HepG2 (cell line): ENCODE measurements at regions not wholly inside any gene's neighbourhood (a gene's known extent, or its start where the extent isn't known, plus 50 kb on each side); places are given as distances from the start of the nearest gene placed in this dataset.
A peak's percentile ranks its signal among the peaks of the same experiment; 100 is the strongest.

Experiments used
- GMEB2 ChIP-seq: IDR thresholded peaks from 2 replicates; pipeline ENCODE4 v1.6.1; 2016; ENCODE audit warnings: missing biosample characterization, missing genetic modification reagents, low read depth
- RBM22 ChIP-seq: fragments of 200-400 bp; formaldehyde crosslinking; optimal IDR thresholded peaks from 2 replicates; pipeline ENCODE3; 2017; ENCODE audit warnings: mild to moderate bottlenecking, low read length, moderate library complexity
- RFX5 ChIP-seq: IDR thresholded peaks from 2 replicates; pipeline ENCODE4 v1.6.1; 2011; ENCODE audit warnings: low read depth, low read length, improper control_type of control experiment
- THRA ChIP-seq: sonication (generic); formaldehyde crosslinking; IDR thresholded peaks from 2 replicates; pipeline ENCODE4 v1.4.0; 2020; ENCODE audit warnings: missing genetic modification reagents, borderline replicate concordance
- ZBTB39 ChIP-seq: sonication (generic); formaldehyde crosslinking; IDR thresholded peaks from 2 replicates; pipeline ENCODE4 v1.5.0; 2020; ENCODE audit warnings: missing genetic modification reagents
- ZBTB40 ChIP-seq, 2 experiments: fragments of 450-650 bp in 1 of 2; sonication (generic) in 1 of 2; formaldehyde crosslinking in 1 of 2; IDR thresholded peaks; 2 replicates each; pipeline versions ENCODE4 v1.6.1 to v1.8.0; 2016 to 2022; ENCODE audit warnings: antibody characterized with exemption in 1 of 2, mild to moderate bottlenecking in 1 of 2, missing genetic modification reagents in 1 of 2
- ZBTB8A ChIP-seq: sonication (generic); formaldehyde crosslinking; IDR thresholded peaks from 2 replicates; pipeline ENCODE4 v1.4.0; 2020; ENCODE audit warnings: mild to moderate bottlenecking, low read depth, missing genetic modification reagents, borderline replicate concordance
- ZC3H4 ChIP-seq: sonication (generic); formaldehyde crosslinking; IDR thresholded peaks from 2 replicates; pipeline ENCODE4 v1.4.0; 2020; ENCODE audit warnings: missing genetic modification reagents, borderline replicate concordance
- ZNF282 ChIP-seq: fragments of 450-650 bp; IDR thresholded peaks from 2 replicates; pipeline ENCODE4 v1.6.1; 2018; ENCODE audit not compliant: partially characterized antibody
- ZNF552 ChIP-seq: sonication (generic); formaldehyde crosslinking; IDR thresholded peaks from 2 replicates; pipeline ENCODE4 v1.9.0; 2022; ENCODE audit warnings: missing genetic modification reagents, mild to moderate bottlenecking, borderline replicate concordance
- ZNF564 ChIP-seq: sonication (generic); formaldehyde crosslinking; IDR thresholded peaks from 2 replicates; pipeline ENCODE4 v1.8.1; 2023; ENCODE audit warnings: mild to moderate bottlenecking, missing genetic modification reagents
- ZNF772 ChIP-seq: sonication (generic); formaldehyde crosslinking; IDR thresholded peaks from 2 replicates; pipeline ENCODE4 v1.5.0; 2020; ENCODE audit warnings: mild to moderate bottlenecking, missing genetic modification reagents
- ZNF816 ChIP-seq: sonication (generic); formaldehyde crosslinking; IDR thresholded peaks from 2 replicates; pipeline ENCODE4 v1.8.0; 2022; ENCODE audit warnings: missing genetic modification reagents, mild to moderate bottlenecking, borderline replicate concordance

GRCh38 chr15:69593981-69594966, 141.7 kb downstream of the RPLP1 start (continued):
- TF ChIP-seq ZNF772 (CRISPR knock-in tag) (peak; percentile 95), ZBTB8A (CRISPR knock-in tag) (no peak), ZBTB40 (IDR thresholded peaks at IDR 0.05) (no peak), ZBTB40 (CRISPR knock-in tag; IDR thresholded peaks at IDR 0.05) (peak; percentile 66; the same call in 1 of the 2 replicates), THRA (CRISPR knock-in tag) (peak; percentile 87; the same call in 1 of the 2 replicates), ZBTB39 (CRISPR knock-in tag) (peak; percentile 78), RBM22 (peak; percentile 37), ZNF282 (no peak), RFX5 (no peak), ZNF816 (no peak), ZNF564 (CRISPR knock-in tag) (peak; percentile 85), GMEB2 (no peak), ZNF552 (CRISPR knock-in tag) (no peak), ZC3H4 (CRISPR knock-in tag) (no peak)
